HepG2 (cell line): ENCODE measurements at regions not wholly inside any gene's neighbourhood (a gene's known extent, or its start where the extent isn't known, plus 50 kb on each side); places are given as distances from the start of the nearest gene placed in this dataset.

Source experiments
- ATAC-seq: fragments of 200-7000 bp; cut with Tn5 transposase; 3 replicates; pipeline ENCODE4 v1.9.1; 2020; ENCODE audit warnings: mild to moderate bottlenecking, moderate library complexity
- BruUV-seq: library from RNA; stranded (reverse); fragments of 400-500 nt; replicated peaks from 2 replicates; lab custom pipeline; 2021; lab: Mats Ljungman, UMichigan
- CTCF ChIA-PET: fragments of 300-600 bp; formaldehyde crosslinking; extraction: SDS; loops from one replicate; lab custom pipeline; 2021; ENCODE audit warnings: low total read pairs, inconsistent platforms, low intra/inter-chr PET ratio; lab: Yijun Ruan, JAX
- POLR2A ChIA-PET: fragments of 350-600 bp; sonication (Branson Sonifier 250); formaldehyde crosslinking; loops from one replicate; lab custom pipeline; 2020; ENCODE audit warnings: antibody characterized with exemption, inconsistent platforms; lab: Yijun Ruan, JAX
- DNase-seq: peaks from one replicate; pipeline ENCODE4 v3.0.0-alpha.2; 2015; ENCODE audit warnings: low spot score
- FAIRE-seq: peaks from 3 replicates; lab custom pipeline; 2011; peaks lifted over from hg19 to GRCh38; lab: Jason Lieb, UNC
- H2AFZ ChIP-seq: one replicate; pipeline ENCODE4 v1.6.1; 2011; ENCODE audit warnings: low read length, inconsistent platforms
- H3K27ac ChIP-seq: fragments of 300-600 bp; 3 replicates; pipeline ENCODE4 v1.8.0; 2011; ENCODE audit warnings: mixed run types, mild to moderate bottlenecking, mixed read lengths, low read length, inconsistent platforms; ENCODE audit not compliant: insufficient read depth; ENCODE audit errors: extremely low read length
- H3K27me3 ChIP-seq, 2 experiments: fragments of 200-600 bp in 1 of 2; 2 replicates in 1 of 2; 3 replicates in 1 of 2; pipeline versions ENCODE4 v1.6.0 to v1.8.0; 2011; ENCODE audit warnings: low read length in 2 of 2, mild to moderate bottlenecking in 2 of 2, moderate library complexity in 2 of 2, inconsistent platforms in 1 of 2; ENCODE audit not compliant: insufficient read depth in 2 of 2, control insufficient read depth in 1 of 2
- H3K36me3 ChIP-seq, 2 experiments: fragments of 200-600 bp in 1 of 2; replicated peaks in 1 of 2; 2 replicates in 1 of 2; 3 replicates in 1 of 2; pipeline versions ENCODE4 v1.5.1 to v1.8.0; 2011; ENCODE audit warnings: low read length in 2 of 2, inconsistent platforms in 1 of 2; ENCODE audit not compliant: insufficient read depth in 2 of 2, control insufficient read depth in 1 of 2
- H3K4me1 ChIP-seq: 2 replicates; pipeline ENCODE4 v1.5.1; 2012; ENCODE audit warnings: low read length, inconsistent platforms; ENCODE audit not compliant: insufficient read depth
- H3K4me2 ChIP-seq: 2 replicates; pipeline ENCODE4 v1.6.0; 2011; ENCODE audit warnings: low read depth, low read length, inconsistent platforms
- H3K4me3 ChIP-seq, 3 experiments: fragments of 200-600 bp in 1 of 3; sonication (generic), shearing (Covaris generic) in 1 of 3; replicated peaks in 1 of 3; 2 replicates each; pipeline ENCODE4 v1.5.1; 2011 to 2016; ENCODE audit warnings: low read length in 3 of 3, inconsistent platforms in 2 of 3, low read depth in 2 of 3, mild to moderate bottlenecking in 2 of 3, control low read depth in 1 of 3, mixed read lengths in 1 of 3; ENCODE audit not compliant: insufficient read depth in 1 of 3
- H3K79me2 ChIP-seq: one replicate; pipeline ENCODE4 v1.6.1; 2011; ENCODE audit warnings: low read length, inconsistent platforms; ENCODE audit not compliant: insufficient read depth
- H3K9ac ChIP-seq: 2 replicates; pipeline ENCODE4 v1.6.0; 2011; ENCODE audit warnings: mild to moderate bottlenecking, low read depth, low read length, inconsistent platforms; ENCODE audit not compliant: insufficient read depth
- H3K9me3 ChIP-seq: 2 replicates; pipeline ENCODE4 v1.5.1; 2012; ENCODE audit warnings: mild to moderate bottlenecking, low read length
- H4K20me1 ChIP-seq: 2 replicates; pipeline ENCODE4 v1.6.0; 2011; ENCODE audit warnings: inconsistent platforms, mild to moderate bottlenecking, low read length, moderate library complexity; ENCODE audit not compliant: insufficient read depth
- EP300 ChIP-seq, 3 experiments: sonication (generic) in 1 of 3; formaldehyde crosslinking in 1 of 3; IDR thresholded peaks; 2 replicates each; pipeline versions ENCODE4 v1.5.1 to v1.6.1; 2011 to 2020; ENCODE audit warnings: low read depth in 2 of 3, low read length in 2 of 3, borderline replicate concordance in 1 of 3, improper control_type of control experiment in 1 of 3, mild to moderate bottlenecking in 1 of 3, missing genetic modification reagents in 1 of 3, moderate library complexity in 1 of 3
- ERF ChIP-seq: IDR thresholded peaks from 2 replicates; pipeline ENCODE4 v1.6.1; 2018; ENCODE audit warnings: missing biosample characterization, missing genetic modification reagents
- HNF4G ChIP-seq, 2 experiments: sonication (generic) in 1 of 2; formaldehyde crosslinking in 1 of 2; IDR thresholded peaks; 2 replicates each; pipeline versions ENCODE4 v1.4.0 to v1.6.1; 2011 to 2020; ENCODE audit warnings: borderline replicate concordance in 2 of 2, low read depth in 2 of 2, mild to moderate bottlenecking in 2 of 2, low read length in 1 of 2, missing genetic modification reagents in 1 of 2, moderate library complexity in 1 of 2
- HOXA3 ChIP-seq: sonication (generic); formaldehyde crosslinking; IDR thresholded peaks from 2 replicates; pipeline ENCODE4 v1.5.0; 2020; ENCODE audit warnings: missing genetic modification reagents
- JUN ChIP-seq: sonication (generic); formaldehyde crosslinking; IDR thresholded peaks from 2 replicates; pipeline ENCODE4 v1.4.0; 2020; ENCODE audit warnings: mild to moderate bottlenecking, missing genetic modification reagents
- KDM6A ChIP-seq: IDR thresholded peaks from 2 replicates; pipeline ENCODE4 v1.6.1; 2016; ENCODE audit warnings: low read depth
- MXD4 ChIP-seq: IDR thresholded peaks from 2 replicates; pipeline ENCODE4 v1.6.1; 2016; ENCODE audit warnings: mild to moderate bottlenecking, missing biosample characterization, missing genetic modification reagents
- MXI1 ChIP-seq: IDR thresholded peaks from 3 replicates; pipeline ENCODE4 v1.6.1; 2012; ENCODE audit warnings: low read depth, low read length, inconsistent platforms, borderline replicate concordance
- NCOA2 ChIP-seq: sonication (generic); formaldehyde crosslinking; IDR thresholded peaks from 2 replicates; pipeline ENCODE4 v1.8.0; 2022; ENCODE audit warnings: inconsistent platforms
- NCOA5 ChIP-seq: sonication (generic); formaldehyde crosslinking; IDR thresholded peaks from 2 replicates; pipeline ENCODE4 v1.4.0; 2020; ENCODE audit warnings: missing genetic modification reagents
- PAF1 ChIP-seq: IDR thresholded peaks from 2 replicates; pipeline ENCODE4 v1.6.1; 2016; ENCODE audit warnings: missing genetic modification reagents, missing compliant biosample characterization
- SIX1 ChIP-seq: sonication (generic); formaldehyde crosslinking; IDR thresholded peaks from 2 replicates; pipeline ENCODE4 v1.4.0; 2020; ENCODE audit warnings: missing genetic modification reagents, borderline replicate concordance
- SRF ChIP-seq: IDR thresholded peaks from 2 replicates; pipeline ENCODE4 v1.6.1; 2011; ENCODE audit warnings: mild to moderate bottlenecking, low read depth, low read length, moderate library complexity
- TCF7 ChIP-seq: sonication (generic); IDR thresholded peaks from 2 replicates; pipeline ENCODE4 v1.6.1; 2016; ENCODE audit warnings: antibody characterized with exemption, low read depth
- ZIK1 ChIP-seq: sonication (generic); formaldehyde crosslinking; IDR thresholded peaks from 2 replicates; pipeline ENCODE4 v1.5.0; 2020; ENCODE audit warnings: mild to moderate bottlenecking, low read depth, missing genetic modification reagents, borderline replicate concordance
- ZNF691 ChIP-seq: sonication (generic); formaldehyde crosslinking; IDR thresholded peaks from 2 replicates; pipeline ENCODE4 v1.4.0; 2020; ENCODE audit warnings: missing genetic modification reagents, low read depth, mild to moderate bottlenecking, borderline replicate concordance
- ZNF7 ChIP-seq: IDR thresholded peaks from 2 replicates; pipeline ENCODE4 v1.6.1; 2016; ENCODE audit warnings: missing biosample characterization, missing genetic modification reagents
- ZNF775 ChIP-seq: sonication (generic); formaldehyde crosslinking; IDR thresholded peaks from 2 replicates; pipeline ENCODE4 v1.4.0; 2020; ENCODE audit warnings: missing genetic modification reagents, mild to moderate bottlenecking, moderate library complexity, borderline replicate concordance
- WGBS: methylation state at CpG from one replicate; pipeline ENCODE4 v1.1.6; 2017; ENCODE audit warnings: low lambda C conversion rate; 5-methylcytosine and 5-hydroxymethylcytosine counted together
- in situ Hi-C: cut with HindIII; loops from 2 replicates; pipeline ENCODE4 v1.10.0; 2017; ENCODE audit warnings: low pct_unique_long_range_greater_than_20kb; ENCODE audit not compliant: extremely low pct_ligation_motif_present
- intact Hi-C: fragments of 100-400 bp; cut with micrococcal nuclease; formaldehyde crosslinking; loops from one replicate; pipeline ENCODE4 v1.10.0; 2022; ENCODE audit not compliant: unreplicated experiment
- TF ChIP-seq, protein P1 (sequence below), 2 experiments: sonication (generic) in 1 of 2; formaldehyde crosslinking in 1 of 2; IDR thresholded peaks; 2 replicates each; pipeline versions ENCODE4 v1.4.0 to v1.6.1; 2016 to 2020; ENCODE audit warnings: borderline replicate concordance in 1 of 2, low read depth in 1 of 2, mild to moderate bottlenecking in 1 of 2, missing genetic modification reagents in 1 of 2

- in situ Hi-C loops, result no loop called here
- ChIA-PET CTCF (no interaction called here), POLR2A (interaction anchor here (1.2 kb wide), 1 partner anchor 287 kb away, joined by 4 read pairs; no protein-coding TSS in a partner anchor)
- H3K27me3 ChIP-seq, result no peaks in the 10 kb centered on the region
- H3K4me1 ChIP-seq, result peaks cover 64% of the 10 kb centered on the region
- ATAC-seq (peak; percentile 87), DNase-seq (peak; percentile 87), FAIRE-seq (peak; percentile 63)
- intact Hi-C loops, result loop anchor here (1.0 kb wide), 1 partner anchor 69 kb away; no protein-coding TSS in a partner anchor
- no TSS peak for BruUV-seq
- H2AFZ ChIP-seq, result no peak overlapping the region
- no peak overlapping the region for H3K9ac ChIP-seq
- peak overlapping the region; percentile 63 for H3K27ac ChIP-seq
- no peaks in the 10 kb centered on the region for H4K20me1 ChIP-seq
- H3K79me2 ChIP-seq, result no peaks in the 10 kb centered on the region
- 0% methylated on average over 1 of the region's 1 CpG for WGBS
- no peaks in the 10 kb centered on the region for H3K9me3 ChIP-seq
- H3K36me3 ChIP-seq, result no peaks in the 10 kb centered on the region
- H3K4me3 ChIP-seq, result peak overlapping the region in 1 of 3 experiments; percentile 9; a peak in 2 of 6 replicates
- peak overlapping the region; percentile 56 for H3K4me2 ChIP-seq
- TF ChIP-seq HNF4G (IDR thresholded peaks at IDR 0.05; ENCODE audit: borderline replicate concordance, low read depth, low read length) (no peak), HNF4G (CRISPR knock-in tag; IDR thresholded peaks at IDR 0.05; ENCODE audit: borderline replicate concordance, low read depth) (peak; percentile 43; the same call in 1 of the 2 replicates), PAF1 (CRISPR knock-in tag) (no peak), ERF (0 out of 2 replicates have a peak, but pooled peaks have one; percentile 15), MXD4 (CRISPR knock-in tag) (no peak), ZNF691 (CRISPR knock-in tag) (no peak), NCOA5 (CRISPR knock-in tag) (no peak), JUN (no peak), EP300 (IDR thresholded peaks at IDR 0.05; ENCODE audit: low read depth in 2 of 2, low read length in 2 of 2) (peak in 1 of 2 experiments; percentile 75; a peak in 2 of 4 replicates), EP300 (CRISPR knock-in tag; IDR thresholded peaks at IDR 0.05; ENCODE audit: borderline replicate concordance) (no peak), SIX1 (CRISPR knock-in tag) (peak; percentile 15; the same call in 1 of the 2 replicates), TCF7 (peak; percentile 45; the same call in 1 of the 2 replicates), ZNF7 (CRISPR knock-in tag) (no peak), SRF (peak; percentile 87), NCOA2 (CRISPR knock-in tag) (0 out of 2 replicates have a peak, but pooled peaks have one; percentile 39), ZNF775 (CRISPR knock-in tag) (no peak), HOXA3 (no peak), KDM6A (CRISPR knock-in tag) (no peak), ZIK1 (CRISPR knock-in tag) (no peak), MXI1 (no peak)
- TF ChIP-seq, protein P1, sequence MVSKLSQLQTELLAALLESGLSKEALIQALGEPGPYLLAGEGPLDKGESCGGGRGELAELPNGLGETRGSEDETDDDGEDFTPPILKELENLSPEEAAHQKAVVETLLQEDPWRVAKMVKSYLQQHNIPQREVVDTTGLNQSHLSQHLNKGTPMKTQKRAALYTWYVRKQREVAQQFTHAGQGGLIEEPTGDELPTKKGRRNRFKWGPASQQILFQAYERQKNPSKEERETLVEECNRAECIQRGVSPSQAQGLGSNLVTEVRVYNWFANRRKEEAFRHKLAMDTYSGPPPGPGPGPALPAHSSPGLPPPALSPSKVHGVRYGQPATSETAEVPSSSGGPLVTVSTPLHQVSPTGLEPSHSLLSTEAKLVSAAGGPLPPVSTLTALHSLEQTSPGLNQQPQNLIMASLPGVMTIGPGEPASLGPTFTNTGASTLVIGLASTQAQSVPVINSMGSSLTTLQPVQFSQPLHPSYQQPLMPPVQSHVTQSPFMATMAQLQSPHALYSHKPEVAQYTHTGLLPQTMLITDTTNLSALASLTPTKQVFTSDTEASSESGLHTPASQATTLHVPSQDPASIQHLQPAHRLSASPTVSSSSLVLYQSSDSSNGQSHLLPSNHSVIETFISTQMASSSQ (IDR thresholded peaks at IDR 0.05; ENCODE audit: low read depth), result peak; percentile 92
- TF ChIP-seq, protein P1 (CRISPR knock-in tag; IDR thresholded peaks at IDR 0.05; ENCODE audit: borderline replicate concordance), result peak; percentile 97
Measured at GRCh38 chr3:40911928-40912327, 287.4 kb upstream of the CTNNB1 start.
